CD14-positive monocyte (primary cell): ENCODE measurements at regions not wholly inside any gene's neighbourhood (a gene's known extent, or its start where the extent isn't known, plus 50 kb on each side); places are given as distances from the start of the nearest gene placed in this dataset.

ENCODE experiments used
- DNase-seq, 3 donors: peaks; one replicate each; pipeline ENCODE4 v3.0.0-alpha.2; 2011 to 2022
- H2AFZ ChIP-seq: 2 replicates; pipeline ENCODE4 v1.6.0; 2012; ENCODE audit warnings: mild to moderate bottlenecking, low read depth, low read length, inconsistent platforms; ENCODE audit not compliant: insufficient read depth, poor library complexity, severe bottlenecking
- H3K27ac ChIP-seq, 2 donors: 1 replicate in 1 of 2; 2 replicates in 1 of 2; pipeline ENCODE4 v1.5.1; 2012 to 2013; ENCODE audit warnings: low read length in 2 of 2, control low read depth in 1 of 2, inconsistent platforms in 1 of 2, low read depth in 1 of 2, mild to moderate bottlenecking in 1 of 2
- H3K27me3 ChIP-seq, 2 donors: one replicate each; pipeline versions ENCODE4 v1.6.0 to v1.6.1; 2011 to 2013; ENCODE audit warnings: low read length in 2 of 2; ENCODE audit not compliant: control insufficient read depth in 2 of 2, insufficient read depth in 2 of 2
- H3K36me3 ChIP-seq, 2 donors: replicated peaks in 1 of 2; 1 replicate in 1 of 2; 2 replicates in 1 of 2; pipeline versions ENCODE4 v1.5.1 to v1.6.1; 2012 to 2013; ENCODE audit warnings: low read length in 2 of 2, control low read depth in 1 of 2, inconsistent platforms in 1 of 2, mild to moderate bottlenecking in 1 of 2; ENCODE audit not compliant: insufficient read depth in 2 of 2, control insufficient read depth in 1 of 2
- H3K4me1 ChIP-seq, 2 donors: 1 replicate in 1 of 2; 2 replicates in 1 of 2; pipeline versions ENCODE4 v1.5.1 to v1.6.1; 2012 to 2013; ENCODE audit warnings: low read length in 2 of 2, control low read depth in 1 of 2, inconsistent platforms in 1 of 2, mild to moderate bottlenecking in 1 of 2, moderate library complexity in 1 of 2; ENCODE audit not compliant: insufficient read depth in 2 of 2, control insufficient read depth in 1 of 2
- H3K4me2 ChIP-seq: replicated peaks from 2 replicates; pipeline ENCODE3; 2012; ENCODE audit warnings: low read length, moderate library complexity, mild to moderate bottlenecking; ENCODE audit not compliant: poor library complexity, severe bottlenecking; ENCODE audit errors: extremely low read depth
- H3K4me3 ChIP-seq, 3 experiments: fragments of 200-600 bp in 1 of 3; sonication (generic) in 1 of 3; replicated peaks in 1 of 3; 1 replicate in 2 of 3; 2 replicates in 1 of 3; pipeline ENCODE4 v1.5.1; 2011 to 2013; ENCODE audit warnings: low read length in 3 of 3, mild to moderate bottlenecking in 3 of 3, control low read depth in 2 of 3, low read depth in 2 of 3, inconsistent platforms in 1 of 3, moderate library complexity in 1 of 3
- H3K79me2 ChIP-seq: 2 replicates; pipeline ENCODE4 v1.6.0; 2012; ENCODE audit warnings: mild to moderate bottlenecking, control low read depth, inconsistent platforms, low read length, moderate library complexity; ENCODE audit not compliant: insufficient read depth
- H3K9ac ChIP-seq: 2 replicates; pipeline ENCODE4 v1.6.0; 2017; ENCODE audit warnings: low read length, mild to moderate bottlenecking; ENCODE audit not compliant: insufficient read depth, poor library complexity, severe bottlenecking
- H3K9me3 ChIP-seq, 2 donors: replicated peaks in 1 of 2; 1 replicate in 1 of 2; 2 replicates in 1 of 2; pipeline versions ENCODE4 v1.5.1 to v1.6.1; 2012 to 2013; ENCODE audit warnings: low read length in 2 of 2, control low read depth in 1 of 2; ENCODE audit not compliant: control insufficient read depth in 1 of 2, insufficient read depth in 1 of 2
- H4K20me1 ChIP-seq: 2 replicates; pipeline ENCODE4 v1.6.0; 2012; ENCODE audit warnings: mild to moderate bottlenecking, low read length, control low read depth, moderate library complexity; ENCODE audit not compliant: insufficient read depth
- H3K27ac Mint-ChIP-seq, 7 donors: one replicate each; pipeline ENCODE4 v1.8.0; 2020; ENCODE audit warnings: mild to moderate bottlenecking in 7 of 7, mixed read lengths in 7 of 7, moderate library complexity in 6 of 7, inconsistent platforms in 2 of 7
- H3K27me3 Mint-ChIP-seq, 3 donors: one replicate each; pipeline ENCODE4 v1.8.0; 2021 to 2022; ENCODE audit warnings: low read depth in 3 of 3, mild to moderate bottlenecking in 3 of 3, mixed read lengths in 3 of 3, moderate library complexity in 3 of 3, inconsistent platforms in 1 of 3
- H3K36me3 Mint-ChIP-seq, 2 donors: one replicate each; pipeline ENCODE4 v1.8.0; 2020; ENCODE audit warnings: mixed read lengths in 2 of 2, inconsistent platforms in 1 of 2, mild to moderate bottlenecking in 1 of 2
- H3K4me1 Mint-ChIP-seq: one replicate; pipeline ENCODE4 v1.8.0; 2020; ENCODE audit warnings: mild to moderate bottlenecking, mixed read lengths
- H3K4me3 Mint-ChIP-seq, 2 donors: one replicate each; pipeline ENCODE4 v1.8.0; 2020; ENCODE audit warnings: mild to moderate bottlenecking in 2 of 2, mixed read lengths in 2 of 2, moderate library complexity in 1 of 2
- H3K9me3 Mint-ChIP-seq, 7 donors: one replicate each; pipeline ENCODE4 v1.8.0; 2020 to 2022; ENCODE audit warnings: mixed read lengths in 7 of 7, mild to moderate bottlenecking in 6 of 7, moderate library complexity in 6 of 7, inconsistent platforms in 2 of 7
- CTCF ChIP-seq: fragments of 200-600 bp; IDR thresholded peaks from one replicate; pipeline ENCODE4 v1.8.0; 2022; ENCODE audit warnings: antibody characterized with exemption, mild to moderate bottlenecking
- WGBS: methylation state at CpG from one replicate; pipeline ENCODE4 v1.1.5; 2013; ENCODE audit warnings: missing lambda C conversion rate; ENCODE audit not compliant: insufficient coverage; 5-methylcytosine and 5-hydroxymethylcytosine counted together
- intact Hi-C, 2 donors: fragments of 100-400 bp; cut with micrococcal nuclease; formaldehyde crosslinking; loops; one replicate each; pipeline versions ENCODE4 v1.15.0 to v1.15.1; 2023

GRCh38 chr10:88156341-88156740, 292.9 kb downstream of the PTEN start:
- no peak for TF ChIP-seq CTCF
- Histone ChIP-seq H3K27ac (no peak overlapping the region), H3K27me3 (no peaks in the 10 kb centered on the region), H4K20me1 (no peaks in the 10 kb centered on the region), H3K79me2 (no peaks in the 10 kb centered on the region), H3K4me3 (no peak overlapping the region), H3K9ac (no peak overlapping the region), H3K4me1 (peaks cover 3 to 9% of the 10 kb centered on the region in 2 donors), H3K4me2 (no peak overlapping the region), H3K36me3 (no peaks in the 10 kb centered on the region), H3K9me3 (no peaks in the 10 kb centered on the region), H2AFZ (no peak overlapping the region)
- H3K27ac Mint-ChIP-seq = no peak overlapping the region
- H3K4me3 Mint-ChIP-seq = no peak overlapping the region
- no peaks in the 10 kb centered on the region for H3K27me3 Mint-ChIP-seq
- H3K9me3 Mint-ChIP-seq = no peaks in the 10 kb centered on the region
- H3K36me3 Mint-ChIP-seq = no peaks in the 10 kb centered on the region
- H3K4me1 Mint-ChIP-seq = peaks cover 31% of the 10 kb centered on the region
- DNase-seq = peak in 1 of 3 donors; percentile 32
- WGBS = no CpG with 5 or more reads among the region's 1 CpG
- intact Hi-C loops = no loop called here

- 17% methylated on average over 2 of the region's 2 CpGs for WGBS
- intact Hi-C loops = no loop called here
- Histone ChIP-seq H3K9ac (no peak overlapping the region), H3K36me3 (no peaks in the 10 kb centered on the region), H3K4me2 (no peak overlapping the region), H4K20me1 (no peaks in the 10 kb centered on the region), H3K27me3 (no peaks in the 10 kb centered on the region), H3K79me2 (no peaks in the 10 kb centered on the region), H3K4me1 (peaks cover 7 to 19% of the 10 kb centered on the region in 2 donors), H3K4me3 (no peak overlapping the region), H3K27ac (no peak overlapping the region), H2AFZ (no peak overlapping the region), H3K9me3 (no peaks in the 10 kb centered on the region)
- H3K36me3 Mint-ChIP-seq = no peaks in the 10 kb centered on the region
- peak overlapping the region in 3 of 7 donors; percentile 16 to 69 (median 47) for H3K27ac Mint-ChIP-seq
- H3K27me3 Mint-ChIP-seq = no peaks in the 10 kb centered on the region
- no peaks in the 10 kb centered on the region for H3K9me3 Mint-ChIP-seq
- peak; percentile 42 to 67 (median 65) for DNase-seq
- H3K4me1 Mint-ChIP-seq = peaks cover 37% of the 10 kb centered on the region
- no peak overlapping the region for H3K4me3 Mint-ChIP-seq
- no peak for TF ChIP-seq CTCF
Measured at GRCh38 chr10:88157981-88158465, 294.6 kb downstream of the PTEN start.
